ENCODE measurements at regions not wholly inside any gene's neighbourhood (a gene's known extent, or its start where the extent isn't known, plus 50 kb on each side); places are given as distances from the start of the nearest gene placed in this dataset.

DNA sequence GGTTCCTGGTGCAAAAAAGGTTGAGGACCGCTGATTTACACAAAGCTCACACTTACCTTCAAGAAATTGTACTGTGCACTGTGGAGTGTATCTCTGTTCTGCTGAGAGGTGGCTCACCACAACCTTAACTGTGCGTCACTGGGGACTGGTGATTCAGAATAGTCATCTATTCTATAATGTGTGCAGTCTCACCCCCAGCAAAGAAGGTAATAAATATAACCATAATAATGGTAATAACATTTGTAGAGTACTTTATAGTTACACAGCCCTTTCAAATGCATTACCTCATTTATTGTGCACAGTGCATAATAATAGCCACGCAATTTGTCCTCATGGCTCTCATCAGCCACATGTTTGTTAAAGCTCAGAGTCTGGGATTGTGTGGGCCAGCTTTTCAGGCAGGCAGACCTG, 59.4 kb upstream of the DUSP10 start:
- Histone ChIP-seq H3K79me1 (ENCODE audit: low read depth, low read length) (no peaks in the 10 kb centered on the region), H3K4me2 (ENCODE audit: insufficient read depth in 1 of 2, low read depth in 2 of 2, low read length in 2 of 2) (no peak overlapping the region), H4K5ac (ENCODE audit: insufficient read length, low read depth, low read length) (no peak overlapping the region), H3K4ac (replicated peaks; ENCODE audit: insufficient read length, low read depth, low read length) (no peak overlapping the region), H3K4me3 (ENCODE audit: extremely low read depth in 1 of 4, insufficient read depth in 2 of 4, low read depth in 3 of 4, low read length in 4 of 4) (no peak overlapping the region), H2BK20ac (ENCODE audit: low read length) (no peak overlapping the region), H2BK15ac (ENCODE audit: low read length) (no peak overlapping the region), H3K27ac (ENCODE audit: low read depth, low read length) (no peak overlapping the region), H3K23me2 (ENCODE audit: low read depth, low read length) (no peaks in the 10 kb centered on the region), H3K4me1 (replicated peaks in 1 of 4; ENCODE audit: control insufficient read depth in 3 of 4, insufficient read depth in 4 of 4, low read length in 3 of 4) (no peaks in the 10 kb centered on the region), H3K9me3 (ENCODE audit: insufficient read depth in 2 of 2, low read depth in 1 of 2, low read length in 1 of 2) (no peaks in the 10 kb centered on the region), H2BK12ac (ENCODE audit: low read depth, low read length) (no peak overlapping the region), H3K27me3 (replicated peaks in 1 of 4; ENCODE audit: control insufficient read depth in 3 of 4, extremely low read depth in 1 of 4, insufficient read depth in 3 of 4, low read length in 3 of 4) (no peaks in the 10 kb centered on the region; a peak in 1 of 7 replicates), H3K23ac (ENCODE audit: insufficient read length) (no peak overlapping the region), H4K8ac (ENCODE audit: extremely low read depth, insufficient read depth, low read length) (no peak overlapping the region), H3K56ac (replicated peaks; ENCODE audit: insufficient read length, low read depth, low read length) (no peak overlapping the region), H2BK120ac (replicated peaks; ENCODE audit: low read depth, low read length) (no peak overlapping the region), H3K18ac (ENCODE audit: extremely low read depth, low read length) (no peak overlapping the region), H3K79me2 (ENCODE audit: control insufficient read depth in 1 of 2, insufficient read depth in 2 of 2, low read length in 2 of 2) (no peaks in the 10 kb centered on the region), H2AFZ (ENCODE audit: low read length) (0 out of 2 replicates have a peak overlapping the region, but pooled peaks have one; percentile 14), H3K9ac (replicated peaks in 1 of 4; ENCODE audit: extremely low read depth in 1 of 4, low read depth in 3 of 4, low read length in 3 of 4) (no peak overlapping the region), H2AK5ac (ENCODE audit: low read depth, low read length) (no peak overlapping the region), H3K14ac (ENCODE audit: insufficient read length) (no peak overlapping the region), H4K20me1 (replicated peaks in 1 of 2; ENCODE audit: control insufficient read depth in 1 of 2, insufficient read depth in 2 of 2, low read length in 2 of 2) (no peaks in the 10 kb centered on the region), H2BK5ac (ENCODE audit: low read depth, low read length) (no peak overlapping the region), H4K91ac (replicated peaks; ENCODE audit: insufficient read length, low read length) (no peak overlapping the region), H3K36me3 (ENCODE audit: control insufficient read depth in 2 of 4, insufficient read depth in 4 of 4, low read length in 3 of 4) (no peaks in the 10 kb centered on the region)
- FAIRE-seq (no peak), DNase-seq (ENCODE audit: low read depth in 1 of 2, low spot score in 2 of 2) (no peak)
- no peak for TF ChIP-seq RFX5 (IDR thresholded peaks at IDR 0.05; ENCODE audit: borderline replicate concordance, low read depth, low read length)
- TF ChIP-seq SIN3A (conservative IDR thresholded peaks at IDR 0.05 in 1 of 2, IDR thresholded peaks at IDR 0.05 in 1 of 2; ENCODE audit: low read depth in 1 of 2, low read length in 2 of 2) = no peak
- TF ChIP-seq POLR2A (IDR thresholded peaks at IDR 0.05; ENCODE audit: control extremely low read depth in 1 of 2, low read depth in 2 of 2, low read length in 2 of 2) = no peak
- POLR2A ChIA-PET (ENCODE audit: partially characterized antibody) = no interaction called here
- WGBS, 2 experiments (ENCODE audit: extremely low coverage in 1 of 2, insufficient coverage in 1 of 2, insufficient read length in 1 of 2, insufficient replicate concordance in 2 of 2, low coverage in 1 of 2, low lambda C conversion rate in 2 of 2, missing lambda C conversion rate in 1 of 2) = 97% methylated on average over 3 of the region's 3 CpGs; no CpG with 5 or more reads in 1 of the 2 experiments
- CTCF ChIA-PET (ENCODE audit: partially characterized antibody) = no interaction called here

Measured in H1 (cell line).